ENCODE measurements at regions not wholly inside any gene's neighbourhood (a gene's known extent, or its start where the extent isn't known, plus 50 kb on each side); places are given as distances from the start of the nearest gene placed in this dataset.
A peak's percentile ranks its signal among the peaks of the same experiment; 100 is the strongest.
"Not testable (repeated sequence)": the region's sequence is repeated elsewhere in the genome, so short reads cannot be mapped to it uniquely, and the experiment has no call there.

DNA sequence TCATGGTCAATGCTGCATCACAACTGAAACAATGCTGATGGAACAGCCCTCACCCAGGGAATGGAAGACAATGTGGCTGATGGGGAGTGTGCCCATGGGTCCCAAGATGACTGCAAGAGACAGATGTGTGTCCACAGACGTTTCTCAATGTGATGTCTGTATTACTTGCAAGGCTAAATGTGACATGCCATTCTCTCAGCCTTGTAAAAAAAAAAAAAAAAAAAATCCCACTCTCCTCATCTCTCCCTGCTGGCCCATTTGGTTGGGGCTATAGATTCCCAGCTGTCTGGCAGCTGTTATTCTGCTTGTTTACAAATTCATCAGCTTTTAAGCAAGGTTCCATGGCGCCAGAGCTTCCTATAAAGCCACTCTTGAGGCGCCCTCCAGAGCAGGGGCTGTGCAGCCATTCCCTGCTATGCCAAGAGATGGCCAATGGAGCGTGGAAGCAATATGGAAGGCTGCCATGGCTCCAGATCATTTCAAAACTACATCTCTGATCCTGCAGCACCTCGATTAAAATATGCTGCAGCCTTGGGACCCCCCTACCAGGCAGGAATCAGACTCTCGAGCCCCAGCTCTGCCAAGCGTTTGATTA is 294.8 kb downstream of the FOXO1 start:
- Mint-ChIP-seq H3K36me3 (ENCODE audit: unreplicated experiment) (no peaks in the 10 kb centered on the region), H3K4me1 (ENCODE audit: unreplicated experiment) (no peaks in the 10 kb centered on the region), H3K27ac (ENCODE audit: unreplicated experiment) (no peak overlapping the region), H3K27me3 (ENCODE audit: unreplicated experiment) (peaks cover 22% of the 10 kb centered on the region), H3K9me3 (ENCODE audit: unreplicated experiment) (no peaks in the 10 kb centered on the region), H3K4me3 (ENCODE audit: unreplicated experiment) (no peak overlapping the region)
- peak; percentile 54 for DNase-seq (ENCODE audit: extremely low spot score, unreplicated experiment)
- TF ChIP-seq, protein P1, sequence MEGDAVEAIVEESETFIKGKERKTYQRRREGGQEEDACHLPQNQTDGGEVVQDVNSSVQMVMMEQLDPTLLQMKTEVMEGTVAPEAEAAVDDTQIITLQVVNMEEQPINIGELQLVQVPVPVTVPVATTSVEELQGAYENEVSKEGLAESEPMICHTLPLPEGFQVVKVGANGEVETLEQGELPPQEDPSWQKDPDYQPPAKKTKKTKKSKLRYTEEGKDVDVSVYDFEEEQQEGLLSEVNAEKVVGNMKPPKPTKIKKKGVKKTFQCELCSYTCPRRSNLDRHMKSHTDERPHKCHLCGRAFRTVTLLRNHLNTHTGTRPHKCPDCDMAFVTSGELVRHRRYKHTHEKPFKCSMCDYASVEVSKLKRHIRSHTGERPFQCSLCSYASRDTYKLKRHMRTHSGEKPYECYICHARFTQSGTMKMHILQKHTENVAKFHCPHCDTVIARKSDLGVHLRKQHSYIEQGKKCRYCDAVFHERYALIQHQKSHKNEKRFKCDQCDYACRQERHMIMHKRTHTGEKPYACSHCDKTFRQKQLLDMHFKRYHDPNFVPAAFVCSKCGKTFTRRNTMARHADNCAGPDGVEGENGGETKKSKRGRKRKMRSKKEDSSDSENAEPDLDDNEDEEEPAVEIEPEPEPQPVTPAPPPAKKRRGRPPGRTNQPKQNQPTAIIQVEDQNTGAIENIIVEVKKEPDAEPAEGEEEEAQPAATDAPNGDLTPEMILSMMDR (IDR thresholded peaks at IDR 0.05), result no peak

GRCh38 chr13:40373608-40374007 is 292.8 kb downstream of the FOXO1 start:
- H3K36me3 Mint-ChIP-seq (ENCODE audit: unreplicated experiment); H3K9me3 Mint-ChIP-seq (ENCODE audit: unreplicated experiment); H3K27ac Mint-ChIP-seq (ENCODE audit: unreplicated experiment); H3K4me1 Mint-ChIP-seq (ENCODE audit: unreplicated experiment); H3K4me3 Mint-ChIP-seq (ENCODE audit: unreplicated experiment): not testable (repeated sequence)
- peak; percentile 51 for DNase-seq (ENCODE audit: extremely low spot score, unreplicated experiment)
- peaks cover 29% of the 10 kb centered on the region for H3K27me3 Mint-ChIP-seq (ENCODE audit: unreplicated experiment)

DNA sequence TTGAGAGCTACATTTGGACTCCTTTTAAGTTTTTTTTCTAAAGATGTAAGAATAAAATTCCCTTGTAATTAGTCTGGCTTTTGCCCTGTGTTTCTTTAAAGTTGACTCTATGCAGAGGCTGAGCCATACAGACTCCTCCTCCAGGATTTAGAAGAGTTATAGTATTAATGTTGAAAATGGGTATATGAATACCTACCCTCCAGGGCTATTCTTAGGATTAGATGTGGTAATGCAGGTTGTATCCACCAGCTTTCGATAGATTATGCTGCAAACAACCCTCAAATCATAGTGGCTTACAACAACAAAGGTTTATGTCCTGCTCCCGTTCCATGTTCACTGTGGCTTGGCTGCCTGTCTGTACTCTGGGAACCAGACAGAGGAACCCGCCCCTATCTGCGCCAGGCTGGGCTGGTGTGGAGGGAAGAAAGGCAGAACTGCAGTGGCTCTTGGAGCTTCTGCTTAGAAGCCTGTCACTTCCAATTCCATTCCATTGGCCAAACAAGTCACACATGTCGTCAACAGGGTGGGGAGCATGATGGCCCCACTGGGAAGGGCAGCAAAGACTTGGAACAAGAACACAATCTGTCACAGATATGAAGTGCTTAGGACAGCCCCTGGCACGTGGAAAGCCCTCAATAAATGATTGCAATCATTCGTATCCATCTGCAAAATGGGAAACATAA is 290.8 kb downstream of the FOXO1 start:
- no peak overlapping the region for H3K4me3 Mint-ChIP-seq (ENCODE audit: unreplicated experiment)
- TF ChIP-seq, protein P1 (IDR thresholded peaks at IDR 0.05), result no peak
- no peaks in the 10 kb centered on the region for H3K4me1 Mint-ChIP-seq (ENCODE audit: unreplicated experiment)
- no peak for DNase-seq (ENCODE audit: extremely low spot score, unreplicated experiment)
- H3K36me3 Mint-ChIP-seq (ENCODE audit: unreplicated experiment), result no peaks in the 10 kb centered on the region
- no peaks in the 10 kb centered on the region for H3K9me3 Mint-ChIP-seq (ENCODE audit: unreplicated experiment)
- peaks cover 25% of the 10 kb centered on the region for H3K27me3 Mint-ChIP-seq (ENCODE audit: unreplicated experiment)
- no peak overlapping the region for H3K27ac Mint-ChIP-seq (ENCODE audit: unreplicated experiment)

DNA sequence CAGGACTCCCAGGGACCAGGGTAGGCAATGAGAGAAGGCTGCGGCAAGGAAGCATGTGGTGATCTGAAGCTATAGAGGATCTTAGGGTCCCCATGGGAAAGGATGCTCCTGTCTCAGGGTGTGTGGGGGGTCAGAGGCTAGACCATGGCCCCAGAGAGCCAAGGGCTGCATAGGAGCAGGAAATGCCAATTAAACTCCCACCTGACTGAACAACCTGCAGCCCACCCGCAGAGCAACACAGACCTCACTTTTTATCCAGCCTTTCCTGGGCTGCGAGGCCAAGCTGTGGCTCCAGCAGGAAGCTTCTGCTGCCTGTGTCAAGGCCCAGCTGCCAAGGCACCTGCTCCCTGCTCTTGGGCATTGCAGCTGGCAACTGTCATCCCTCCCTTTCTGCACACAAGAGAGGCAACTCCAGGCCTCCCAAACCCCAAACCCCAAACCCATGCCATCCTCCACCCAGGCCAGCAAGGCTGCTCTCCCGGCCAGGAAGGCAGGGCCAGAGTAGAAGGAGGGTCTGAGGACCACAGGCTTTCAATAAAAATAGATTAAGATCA is 290.1 kb downstream of the FOXO1 start:
- no peaks in the 10 kb centered on the region for H3K36me3 Mint-ChIP-seq (ENCODE audit: unreplicated experiment)
- TF ChIP-seq, protein P1 (IDR thresholded peaks at IDR 0.05), result no peak
- DNase-seq (ENCODE audit: extremely low spot score, unreplicated experiment), result no peak
- H3K4me1 Mint-ChIP-seq (ENCODE audit: unreplicated experiment), result no peaks in the 10 kb centered on the region
- H3K27me3 Mint-ChIP-seq (ENCODE audit: unreplicated experiment), result peaks cover 24% of the 10 kb centered on the region
- H3K27ac Mint-ChIP-seq (ENCODE audit: unreplicated experiment), result no peak overlapping the region
- H3K4me3 Mint-ChIP-seq (ENCODE audit: unreplicated experiment), result no peak overlapping the region
- H3K9me3 Mint-ChIP-seq (ENCODE audit: unreplicated experiment), result no peaks in the 10 kb centered on the region

GRCh38 chr13:40376867-40377535 is 289.4 kb downstream of the FOXO1 start:
- DNase-seq (ENCODE audit: extremely low spot score, unreplicated experiment), result no peak
- TF ChIP-seq, protein P1 (IDR thresholded peaks at IDR 0.05), result no peak
- Mint-ChIP-seq H3K27ac (ENCODE audit: unreplicated experiment) (no peak overlapping the region), H3K4me1 (ENCODE audit: unreplicated experiment) (no peaks in the 10 kb centered on the region), H3K9me3 (ENCODE audit: unreplicated experiment) (no peaks in the 10 kb centered on the region), H3K27me3 (ENCODE audit: unreplicated experiment) (peaks cover 24% of the 10 kb centered on the region), H3K4me3 (ENCODE audit: unreplicated experiment) (no peak overlapping the region), H3K36me3 (ENCODE audit: unreplicated experiment) (no peaks in the 10 kb centered on the region)
